A549 (cell line): ENCODE measurements at regions not wholly inside any gene's neighbourhood (a gene's known extent, or its start where the extent isn't known, plus 50 kb on each side); places are given as distances from the start of the nearest gene placed in this dataset.

Source experiments
- CBX8 ChIP-seq: fragments of 200-600 bp; sonication (generic); IDR thresholded peaks from 2 replicates; pipeline ENCODE4 v1.6.1; 2016
- CTCF ChIP-seq: fragments of >200 bp; sonication (Bioruptor Twin); formaldehyde crosslinking; IDR thresholded peaks from 3 replicates; pipeline ENCODE4 v1.5.1; 2016
- EP300 ChIP-seq, 2 experiments: fragments of >200 bp; sonication (Bioruptor Twin); formaldehyde crosslinking; IDR thresholded peaks; 2 replicates in 1 of 2; 3 replicates in 1 of 2; pipeline ENCODE4 v1.6.1; 2016 to 2017
- ESRRA ChIP-seq: fragments of 150-350 bp; IDR thresholded peaks from 2 replicates; pipeline ENCODE4 v1.6.1; 2014; ENCODE audit warnings: mild to moderate bottlenecking, low read length, borderline replicate concordance
- HDAC2 ChIP-seq: fragments of 200-600 bp; sonication (generic); IDR thresholded peaks from 2 replicates; pipeline ENCODE4 v1.6.1; 2016
- JUNB ChIP-seq: fragments of >200 bp; sonication (Bioruptor Twin); formaldehyde crosslinking; IDR thresholded peaks from 2 replicates; pipeline ENCODE4 v1.6.1; 2016
- KDM1A ChIP-seq: fragments of 200-600 bp; sonication (generic); IDR thresholded peaks from 2 replicates; pipeline ENCODE4 v1.6.1; 2016; ENCODE audit warnings: low read depth, mild to moderate bottlenecking
- MAFK ChIP-seq: fragments of 450-650 bp; IDR thresholded peaks from 2 replicates; pipeline ENCODE4 v1.6.1; 2014; ENCODE audit not compliant: partially characterized antibody
- MAX ChIP-seq: IDR thresholded peaks from 2 replicates; pipeline ENCODE4 v1.6.1; 2012
- POLR2A ChIP-seq: IDR thresholded peaks from 2 replicates; pipeline ENCODE4 v1.6.1; 2012; ENCODE audit warnings: mild to moderate bottlenecking, low read length
- RARB ChIP-seq: fragments of 250-450 bp; sonication (Bioruptor Pico); IDR thresholded peaks from 2 replicates; pipeline ENCODE4 v1.8.0; 2021; ENCODE audit warnings: mild to moderate bottlenecking, moderate library complexity
- RCOR1 ChIP-seq: fragments of 150-350 bp; IDR thresholded peaks from 2 replicates; pipeline ENCODE4 v1.6.1; 2014; ENCODE audit warnings: antibody characterized with exemption, low read length, low read depth
- TFCP2L1 ChIP-seq: fragments of 250-450 bp; sonication (Bioruptor Pico); IDR thresholded peaks from 2 replicates; pipeline ENCODE4 v1.5.0; 2021; ENCODE audit warnings: mild to moderate bottlenecking
- USF2 ChIP-seq: fragments of 450-650 bp; IDR thresholded peaks from 2 replicates; pipeline ENCODE4 v1.6.1; 2014; ENCODE audit warnings: antibody characterized with exemption

- TF ChIP-seq CTCF = no peak
- TF ChIP-seq POLR2A = no peak
- no peak for TF ChIP-seq RARB (CRISPR knock-in tag)
- TF ChIP-seq KDM1A = no peak
- TF ChIP-seq CBX8 = no peak
- TF ChIP-seq TFCP2L1 (CRISPR knock-in tag) = no peak
- no peak for TF ChIP-seq RCOR1
- TF ChIP-seq MAX = no peak
- no peak for TF ChIP-seq USF2
- TF ChIP-seq JUNB = no peak
- no peak for TF ChIP-seq HDAC2
- no peak for TF ChIP-seq MAFK
- no peak for TF ChIP-seq ESRRA
- no peak for TF ChIP-seq EP300 (IDR thresholded peaks at IDR 0.05)
Observed at GRCh38 chr6:15108383-15108715, 137.5 kb upstream of the JARID2 start.
